IMR-90 (cell line): ENCODE measurements at regions not wholly inside any gene's neighbourhood (a gene's known extent, or its start where the extent isn't known, plus 50 kb on each side); places are given as distances from the start of the nearest gene placed in this dataset.

Source experiments
- ATAC-seq: fragments of 200-7000 bp; cut with Tn5 transposase; 2 replicates; pipeline ENCODE4 v1.9.1; 2020; ENCODE audit warnings: low read depth, mild to moderate bottlenecking, moderate library complexity
- BruUV-seq: library from RNA; stranded (reverse); fragments of 400-500 nt; replicated peaks from 2 replicates; lab custom pipeline; 2021; lab: Mats Ljungman, UMichigan
- CTCF ChIA-PET: fragments of 300-600 bp; formaldehyde crosslinking; extraction: SDS; loops from one replicate; lab custom pipeline; 2021; ENCODE audit warnings: antibody characterized with exemption; lab: Yijun Ruan, JAX
- POLR2A ChIA-PET: fragments of 300-600 bp; sonication (Branson Sonifier 250); formaldehyde crosslinking; loops from one replicate; lab custom pipeline; 2022; ENCODE audit warnings: antibody characterized with exemption; ENCODE audit not compliant: unreplicated experiment; lab: Charles Lee
- DNase-seq: peaks from one replicate; pipeline ENCODE4 v3.0.0; 2013
- H2AFZ ChIP-seq: replicated peaks from 2 replicates; pipeline ENCODE3; 2013; ENCODE audit warnings: low read length, mild to moderate bottlenecking; ENCODE audit not compliant: poor library complexity
- H2AK5ac ChIP-seq: 2 replicates; pipeline ENCODE4 v1.6.1; 2013; ENCODE audit warnings: low read depth, low read length, inconsistent platforms
- H2AK9ac ChIP-seq: replicated peaks from 2 replicates; pipeline ENCODE3; 2013; ENCODE audit warnings: mild to moderate bottlenecking, low read depth, low read length, moderate library complexity; ENCODE audit not compliant: poor library complexity
- H2BK120ac ChIP-seq: 2 replicates; pipeline ENCODE4 v1.6.1; 2013; ENCODE audit warnings: low read depth, low read length, inconsistent platforms
- H2BK15ac ChIP-seq: 3 replicates; pipeline ENCODE4 v1.6.1; 2013; ENCODE audit warnings: low read depth, low read length, inconsistent platforms
- H2BK20ac ChIP-seq: 2 replicates; pipeline ENCODE4 v1.6.1; 2013; ENCODE audit warnings: low read depth, mild to moderate bottlenecking, inconsistent platforms, low read length, moderate library complexity
- H2BK5ac ChIP-seq: 2 replicates; pipeline ENCODE4 v1.6.1; 2013; ENCODE audit warnings: mild to moderate bottlenecking, low read depth, low read length, inconsistent platforms; ENCODE audit not compliant: poor library complexity, severe bottlenecking
- H3K14ac ChIP-seq: replicated peaks from 2 replicates; pipeline ENCODE4 v1.6.1; 2013; ENCODE audit warnings: low read depth, low read length, inconsistent platforms
- H3K18ac ChIP-seq: 2 replicates; pipeline ENCODE4 v1.6.1; 2013; ENCODE audit warnings: low read depth, low read length, control low read depth
- H3K23ac ChIP-seq: 2 replicates; pipeline ENCODE4 v1.6.1; 2013; ENCODE audit warnings: low read depth, low read length, inconsistent platforms
- H3K27ac ChIP-seq: 2 replicates; pipeline ENCODE4 v1.5.1; 2013; ENCODE audit warnings: mild to moderate bottlenecking, control low read depth, low read length; ENCODE audit not compliant: insufficient read depth
- H3K27me3 ChIP-seq: 2 replicates; pipeline ENCODE4 v1.6.1; 2013; ENCODE audit warnings: low read length; ENCODE audit not compliant: control insufficient read depth, insufficient read depth
- H3K36me3 ChIP-seq: 2 replicates; pipeline ENCODE4 v1.6.1; 2013; ENCODE audit warnings: low read length, mixed read lengths; ENCODE audit not compliant: control insufficient read depth, insufficient read depth
- H3K4ac ChIP-seq: 2 replicates; pipeline ENCODE4 v1.6.1; 2013; ENCODE audit warnings: low read depth, low read length, inconsistent platforms
- H3K4me1 ChIP-seq: 2 replicates; pipeline ENCODE4 v1.6.1; 2013; ENCODE audit warnings: low read length, mixed read lengths; ENCODE audit not compliant: control insufficient read depth, insufficient read depth
- H3K4me2 ChIP-seq: 2 replicates; pipeline ENCODE4 v1.6.1; 2013; ENCODE audit warnings: low read depth, mild to moderate bottlenecking, control low read depth, low read length, moderate library complexity
- H3K4me3 ChIP-seq: 2 replicates; pipeline ENCODE4 v1.5.1; 2013; ENCODE audit warnings: low read depth, mild to moderate bottlenecking, control low read depth, low read length, moderate library complexity; ENCODE audit not compliant: insufficient read depth
- H3K56ac ChIP-seq: 2 replicates; pipeline ENCODE4 v1.6.1; 2013; ENCODE audit warnings: low read length, inconsistent platforms; ENCODE audit not compliant: insufficient read depth; ENCODE audit errors: extremely low read depth
- H3K79me1 ChIP-seq, 2 experiments: 2 replicates each; pipeline ENCODE4 v1.6.1; 2013; ENCODE audit warnings: low read length in 2 of 2, inconsistent platforms in 1 of 2, low read depth in 1 of 2
- H3K9ac ChIP-seq: 2 replicates; pipeline ENCODE4 v1.6.1; 2013; ENCODE audit warnings: low read depth, low read length, control low read depth
- H3K9me1 ChIP-seq: 2 replicates; pipeline ENCODE4 v1.6.1; 2013; ENCODE audit warnings: low read length, inconsistent platforms; ENCODE audit not compliant: insufficient read depth
- H3K9me3 ChIP-seq: 2 replicates; pipeline ENCODE4 v1.6.1; 2013; ENCODE audit warnings: low read length; ENCODE audit not compliant: control insufficient read depth, insufficient read depth
- H4K20me1 ChIP-seq: 2 replicates; pipeline ENCODE4 v1.6.1; 2013; ENCODE audit warnings: low read length, inconsistent platforms; ENCODE audit not compliant: insufficient read depth
- H4K5ac ChIP-seq: 2 replicates; pipeline ENCODE4 v1.6.1; 2013; ENCODE audit warnings: mild to moderate bottlenecking, low read depth, low read length, control low read depth
- H4K8ac ChIP-seq, 2 experiments: 2 replicates each; pipeline ENCODE4 v1.6.1; 2013; ENCODE audit warnings: low read depth in 2 of 2, low read length in 2 of 2, control low read depth in 1 of 2, inconsistent platforms in 1 of 2
- H4K91ac ChIP-seq: 2 replicates; pipeline ENCODE4 v1.6.1; 2013; ENCODE audit warnings: low read depth, low read length, inconsistent platforms; ENCODE audit not compliant: insufficient read depth
- CEBPB ChIP-seq: IDR thresholded peaks from 2 replicates; pipeline ENCODE4 v1.6.1; 2012; ENCODE audit warnings: low read depth, low read length, improper control_type of control experiment
- CHD1 ChIP-seq: IDR thresholded peaks from 2 replicates; pipeline ENCODE4 v1.6.1; 2012; ENCODE audit warnings: low read depth, low read length, improper control_type of control experiment
- CTCF ChIP-seq: conservative IDR thresholded peaks from 2 replicates; pipeline ENCODE4 v1.5.1; 2012; ENCODE audit warnings: mild to moderate bottlenecking, low read depth, low read length, improper control_type of control experiment
- ELK1 ChIP-seq: fragments of 150-350 bp; IDR thresholded peaks from 2 replicates; pipeline ENCODE4 v1.6.1; 2016; ENCODE audit warnings: low read depth, mild to moderate bottlenecking, low read length, moderate library complexity, borderline replicate concordance
- MAFK ChIP-seq: IDR thresholded peaks from 2 replicates; pipeline ENCODE4 v1.6.1; 2012; ENCODE audit warnings: low read depth, low read length, improper control_type of control experiment
- MXI1 ChIP-seq: IDR thresholded peaks from 2 replicates; pipeline ENCODE4 v1.6.1; 2012; ENCODE audit warnings: low read depth, mild to moderate bottlenecking, low read length, moderate library complexity, borderline replicate concordance
- NFE2L2 ChIP-seq: fragments of 150-350 bp; IDR thresholded peaks from 2 replicates; pipeline ENCODE4 v1.6.1; 2016; ENCODE audit warnings: low read depth, mild to moderate bottlenecking, low read length
- POLR2A ChIP-seq: IDR thresholded peaks from 2 replicates; pipeline ENCODE4 v1.6.1; 2012; ENCODE audit warnings: mild to moderate bottlenecking, low read depth, low read length
- WGBS, 2 experiments: methylation state at CpG; one replicate each; pipeline versions ENCODE4 v1.1.5 to v1.1.7; 2013; ENCODE audit warnings: missing lambda C conversion rate in 2 of 2; ENCODE audit not compliant: insufficient read length in 1 of 2; ENCODE audit errors: extremely low coverage in 2 of 2; 5-methylcytosine and 5-hydroxymethylcytosine counted together
- dilution Hi-C: fragments of 300-500 bp; cut with HindIII; formaldehyde crosslinking; loops from one replicate; pipeline ENCODE4 v1.14.3; 2018; ENCODE audit warnings: low sequenced_read_pairs; ENCODE audit not compliant: unreplicated experiment
- in situ Hi-C: fragments of 300-500 bp; cut with MboI; formaldehyde crosslinking; loops from 3 replicates; pipeline ENCODE4 v1.14.3; 2019; ENCODE audit warnings: low sequenced_read_pairs, inconsistent platforms, mixed read lengths
- intact Hi-C: fragments of 100-400 bp; cut with micrococcal nuclease; formaldehyde crosslinking; loops from 2 replicates; pipeline ENCODE4 v1.10.0; 2022

GRCh38 chrX:117400005-117400404 lies 716.6 kb downstream of the KLHL13 start:
- H3K9ac ChIP-seq = no peak overlapping the region
- DNase-seq = no peak
- BruUV-seq = no TSS peak

More at GRCh38 chrX:117400005-117400404, 716.6 kb downstream of the KLHL13 start:
- no peak overlapping the region for H4K8ac ChIP-seq
- H4K5ac ChIP-seq = no peak overlapping the region
- H3K9me1 ChIP-seq = no peaks in the 10 kb centered on the region
- H3K4ac ChIP-seq = no peak overlapping the region
- no peak for TF ChIP-seq MAFK
- TF ChIP-seq MXI1 = no peak
- TF ChIP-seq POLR2A = no peak
- TF ChIP-seq ELK1 = no peak
- TF ChIP-seq CHD1 = no peak
- TF ChIP-seq CEBPB = no peak
- TF ChIP-seq NFE2L2 = no peak
- no peak for TF ChIP-seq CTCF
- H2BK120ac ChIP-seq = no peak overlapping the region
- H2AK5ac ChIP-seq = no peak overlapping the region
- H3K4me3 ChIP-seq = no peak overlapping the region
- H3K27ac ChIP-seq = no peak overlapping the region
- dilution Hi-C loops = no loop called here
- H4K91ac ChIP-seq = no peak overlapping the region
- CTCF ChIA-PET = no interaction called here
- no peak overlapping the region for H3K56ac ChIP-seq
- in situ Hi-C loops = no loop called here
- no peak overlapping the region for H2AFZ ChIP-seq
- H2AK9ac ChIP-seq = no peak overlapping the region
- intact Hi-C loops = no loop called here
- WGBS, 2 experiments = no CpG with 5 or more reads among the region's 2 CpGs
- H3K36me3 ChIP-seq = no peaks in the 10 kb centered on the region
- H3K18ac ChIP-seq = no peak overlapping the region
- no peak overlapping the region for H3K14ac ChIP-seq
- no peaks in the 10 kb centered on the region for H3K9me3 ChIP-seq
- ATAC-seq = no peak
- H3K79me1 ChIP-seq = no peaks in the 10 kb centered on the region
- H3K27me3 ChIP-seq = no peaks in the 10 kb centered on the region
- H2BK20ac ChIP-seq = no peak overlapping the region
- no peak overlapping the region for H3K4me2 ChIP-seq
- H2BK15ac ChIP-seq = no peak overlapping the region
- H2BK5ac ChIP-seq = no peak overlapping the region
- POLR2A ChIA-PET = no interaction called here
- no peaks in the 10 kb centered on the region for H3K4me1 ChIP-seq
- H4K20me1 ChIP-seq = no peaks in the 10 kb centered on the region
- H3K23ac ChIP-seq = no peak overlapping the region
